Germinal center (tissue), 1 donor: ENCODE measurements at regions not wholly inside any gene's neighbourhood (a gene's known extent, or its start where the extent isn't known, plus 50 kb on each side); places are given as distances from the start of the nearest gene placed in this dataset.
"Not testable (repeated sequence)": the region's sequence is repeated elsewhere in the genome, so short reads cannot be mapped to it uniquely, and the experiment has no call there.

Experiments
- DNase-seq: peaks from one replicate; pipeline ENCODE4 v3.0.0; 2012; ENCODE audit warnings: mixed read lengths, low spot score

GRCh38 chr7:142533920-142534319, 215.4 kb upstream of the PRSS1 start:
- no peak for DNase-seq

- DNase-seq, result no peak
Measured at GRCh38 chr7:142529591-142529990, 219.7 kb upstream of the PRSS1 start.

- no peak for DNase-seq
Measured at GRCh38 chr7:142528608-142529408, 220.5 kb upstream of the PRSS1 start.

GRCh38 chr7:142523821-142524460, 225.3 kb upstream of the PRSS1 start:
- DNase-seq, result no peak

- no peak for DNase-seq
Measured at GRCh38 chr7:142522735-142523134, 226.5 kb upstream of the PRSS1 start.

- not testable (repeated sequence) for DNase-seq
Measured at GRCh38 chr7:142520885-142521284, 228.4 kb upstream of the PRSS1 start.

- not testable (repeated sequence) for DNase-seq
Measured at GRCh38 chr7:142520455-142520854, 228.8 kb upstream of the PRSS1 start.

GRCh38 chr7:142519079-142520078, 229.9 kb upstream of the PRSS1 start:
- no peak for DNase-seq

- peak; percentile 53 for DNase-seq
Measured at GRCh38 chr7:142516038-142516501, 233.2 kb upstream of the PRSS1 start.

GRCh38 chr7:142514716-142515115, 234.6 kb upstream of the PRSS1 start:
- DNase-seq, result not testable (repeated sequence)

- no peak for DNase-seq
Measured at GRCh38 chr7:142513178-142513955, 235.9 kb upstream of the PRSS1 start.

- no peak for DNase-seq
Measured at GRCh38 chr7:142511801-142512200, 237.5 kb upstream of the PRSS1 start.

GRCh38 chr7:142511374-142511773, 237.9 kb upstream of the PRSS1 start:
- no peak for DNase-seq

- not testable (repeated sequence) for DNase-seq
Measured at GRCh38 chr7:142509235-142509634, 240.0 kb upstream of the PRSS1 start.

- DNase-seq, result no peak
Measured at GRCh38 chr7:142508251-142508650, 241.0 kb upstream of the PRSS1 start.

- no peak for DNase-seq
Measured at GRCh38 chr7:142507799-142508198, 241.5 kb upstream of the PRSS1 start.

GRCh38 chr7:142507066-142507465, 242.2 kb upstream of the PRSS1 start:
- DNase-seq, result not testable (repeated sequence)

GRCh38 chr7:142506601-142507000, 242.7 kb upstream of the PRSS1 start:
- no peak for DNase-seq

- DNase-seq, result not testable (repeated sequence)
Measured at GRCh38 chr7:142503949-142504348, 245.3 kb upstream of the PRSS1 start.

GRCh38 chr7:142503036-142503435, 245.2 kb upstream of the PRSS58 start:
- DNase-seq, result no peak

- DNase-seq, result no peak
Measured at GRCh38 chr7:142501434-142501833, 243.6 kb upstream of the PRSS58 start.
